ENCODE measurements at regions not wholly inside any gene's neighbourhood (a gene's known extent, or its start where the extent isn't known, plus 50 kb on each side); places are given as distances from the start of the nearest gene placed in this dataset.

DNA sequence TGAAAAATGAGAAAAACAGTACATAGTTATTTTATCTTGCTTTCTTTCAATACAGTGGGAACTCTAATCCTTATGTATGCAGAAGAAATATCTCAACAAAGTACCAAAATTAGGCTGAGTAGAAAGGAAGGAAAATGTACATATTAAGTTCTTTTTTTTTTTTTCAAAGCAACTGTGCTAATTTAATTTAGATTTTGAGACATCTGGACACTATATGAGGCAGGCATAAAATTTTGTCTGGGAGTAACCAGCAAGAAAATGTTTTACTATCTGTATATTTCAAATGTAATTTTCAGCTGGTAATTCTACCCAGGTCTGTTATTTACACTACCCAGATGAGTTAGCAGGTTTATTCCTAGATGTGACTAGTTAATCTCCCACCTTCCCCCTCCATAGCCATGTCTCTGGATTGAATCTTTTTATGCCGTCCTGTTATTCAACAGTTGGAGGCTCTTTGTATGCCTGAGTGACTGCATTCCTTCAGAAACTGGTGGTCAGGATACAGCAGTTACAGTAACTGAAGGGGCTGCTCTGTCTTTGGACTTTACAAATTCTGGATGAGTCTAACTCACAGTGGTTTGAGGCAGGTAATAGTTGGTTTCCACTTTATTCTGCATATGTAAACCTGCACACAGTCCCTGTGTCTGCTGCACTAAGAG is 633.6 kb downstream of the PCDH18 start:
- no peak for TF ChIP-seq CTCF (IDR thresholded peaks at IDR 0.05; ENCODE audit: insufficient read depth, low read length)
- no peak for TF ChIP-seq GABPA (IDR thresholded peaks at IDR 0.05; ENCODE audit: low read depth)
- TF ChIP-seq, protein P1, sequence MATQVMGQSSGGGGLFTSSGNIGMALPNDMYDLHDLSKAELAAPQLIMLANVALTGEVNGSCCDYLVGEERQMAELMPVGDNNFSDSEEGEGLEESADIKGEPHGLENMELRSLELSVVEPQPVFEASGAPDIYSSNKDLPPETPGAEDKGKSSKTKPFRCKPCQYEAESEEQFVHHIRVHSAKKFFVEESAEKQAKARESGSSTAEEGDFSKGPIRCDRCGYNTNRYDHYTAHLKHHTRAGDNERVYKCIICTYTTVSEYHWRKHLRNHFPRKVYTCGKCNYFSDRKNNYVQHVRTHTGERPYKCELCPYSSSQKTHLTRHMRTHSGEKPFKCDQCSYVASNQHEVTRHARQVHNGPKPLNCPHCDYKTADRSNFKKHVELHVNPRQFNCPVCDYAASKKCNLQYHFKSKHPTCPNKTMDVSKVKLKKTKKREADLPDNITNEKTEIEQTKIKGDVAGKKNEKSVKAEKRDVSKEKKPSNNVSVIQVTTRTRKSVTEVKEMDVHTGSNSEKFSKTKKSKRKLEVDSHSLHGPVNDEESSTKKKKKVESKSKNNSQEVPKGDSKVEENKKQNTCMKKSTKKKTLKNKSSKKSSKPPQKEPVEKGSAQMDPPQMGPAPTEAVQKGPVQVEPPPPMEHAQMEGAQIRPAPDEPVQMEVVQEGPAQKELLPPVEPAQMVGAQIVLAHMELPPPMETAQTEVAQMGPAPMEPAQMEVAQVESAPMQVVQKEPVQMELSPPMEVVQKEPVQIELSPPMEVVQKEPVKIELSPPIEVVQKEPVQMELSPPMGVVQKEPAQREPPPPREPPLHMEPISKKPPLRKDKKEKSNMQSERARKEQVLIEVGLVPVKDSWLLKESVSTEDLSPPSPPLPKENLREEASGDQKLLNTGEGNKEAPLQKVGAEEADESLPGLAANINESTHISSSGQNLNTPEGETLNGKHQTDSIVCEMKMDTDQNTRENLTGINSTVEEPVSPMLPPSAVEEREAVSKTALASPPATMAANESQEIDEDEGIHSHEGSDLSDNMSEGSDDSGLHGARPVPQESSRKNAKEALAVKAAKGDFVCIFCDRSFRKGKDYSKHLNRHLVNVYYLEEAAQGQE (IDR thresholded peaks at IDR 0.05; ENCODE audit: insufficient replicate concordance, low read depth) = no peak

Data from HL-60 (cell line).